ENCODE measurements at regions not wholly inside any gene's neighbourhood (a gene's known extent, or its start where the extent isn't known, plus 50 kb on each side); places are given as distances from the start of the nearest gene placed in this dataset.

DNA sequence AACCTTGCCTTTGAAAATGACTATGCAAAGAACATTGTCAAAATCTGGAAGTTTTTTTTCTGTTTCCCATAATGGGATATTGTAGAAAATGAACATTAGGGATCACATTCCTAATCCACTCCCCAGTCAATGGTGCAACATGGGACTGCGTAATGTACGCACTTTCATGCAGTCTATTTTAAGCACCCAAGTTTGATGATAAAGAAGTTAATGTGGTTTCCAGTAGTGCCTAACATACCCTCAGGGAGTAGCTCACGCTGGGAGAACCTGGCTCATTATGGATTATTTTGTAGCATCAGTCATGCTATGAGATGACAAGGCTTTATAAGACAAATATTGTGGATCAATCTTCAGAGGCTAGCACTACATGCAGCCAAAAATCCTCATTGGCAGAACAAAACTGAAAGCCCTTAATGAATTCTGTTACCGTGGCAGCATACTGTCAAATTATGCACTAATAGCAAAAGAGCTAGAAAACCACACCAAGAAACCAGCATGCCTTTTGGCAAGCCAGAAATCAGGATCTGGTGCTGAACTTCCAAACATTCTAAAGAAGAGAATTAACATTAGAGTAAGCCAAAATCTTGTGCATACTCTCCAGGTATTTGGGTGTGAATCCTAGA lies 1392.8 kb upstream of the TENM3 start:
- TF ChIP-seq POLR2A (IDR thresholded peaks at IDR 0.05; ENCODE audit: low read depth, low read length) (no peak), CTCF (conservative IDR thresholded peaks at IDR 0.05; ENCODE audit: low read depth, low read length) (no peak), BHLHE40 (IDR thresholded peaks at IDR 0.05; ENCODE audit: low read depth, low read length) (no peak), MXI1 (IDR thresholded peaks at IDR 0.05; ENCODE audit: borderline replicate concordance, low read depth, low read length) (no peak), MAFK (IDR thresholded peaks at IDR 0.05; ENCODE audit: low read depth, low read length) (no peak), RAD21 (IDR thresholded peaks at IDR 0.05; ENCODE audit: low read length) (no peak), MAZ (IDR thresholded peaks at IDR 0.05; ENCODE audit: borderline replicate concordance, low read depth, low read length) (no peak)
- TF ChIP-seq, protein P1, sequence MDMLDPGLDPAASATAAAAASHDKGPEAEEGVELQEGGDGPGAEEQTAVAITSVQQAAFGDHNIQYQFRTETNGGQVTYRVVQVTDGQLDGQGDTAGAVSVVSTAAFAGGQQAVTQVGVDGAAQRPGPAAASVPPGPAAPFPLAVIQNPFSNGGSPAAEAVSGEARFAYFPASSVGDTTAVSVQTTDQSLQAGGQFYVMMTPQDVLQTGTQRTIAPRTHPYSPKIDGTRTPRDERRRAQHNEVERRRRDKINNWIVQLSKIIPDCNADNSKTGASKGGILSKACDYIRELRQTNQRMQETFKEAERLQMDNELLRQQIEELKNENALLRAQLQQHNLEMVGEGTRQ (IDR thresholded peaks at IDR 0.05; ENCODE audit: low read depth, low read length) = no peak

Data from IMR-90 (cell line).